GM21381 (cell line): ENCODE measurements at regions not wholly inside any gene's neighbourhood (a gene's known extent, or its start where the extent isn't known, plus 50 kb on each side); places are given as distances from the start of the nearest gene placed in this dataset.
"Not testable (repeated sequence)": the region's sequence is repeated elsewhere in the genome, so short reads cannot be mapped to it uniquely, and the experiment has no call there.

Source experiments
- ATAC-seq: cut with Tn5 transposase; IDR thresholded peaks from one replicate; pipeline ENCODE4 v1.9.1; 2021; ENCODE audit warnings: mild to moderate bottlenecking, moderate library complexity; ENCODE audit not compliant: unreplicated experiment

DNA sequence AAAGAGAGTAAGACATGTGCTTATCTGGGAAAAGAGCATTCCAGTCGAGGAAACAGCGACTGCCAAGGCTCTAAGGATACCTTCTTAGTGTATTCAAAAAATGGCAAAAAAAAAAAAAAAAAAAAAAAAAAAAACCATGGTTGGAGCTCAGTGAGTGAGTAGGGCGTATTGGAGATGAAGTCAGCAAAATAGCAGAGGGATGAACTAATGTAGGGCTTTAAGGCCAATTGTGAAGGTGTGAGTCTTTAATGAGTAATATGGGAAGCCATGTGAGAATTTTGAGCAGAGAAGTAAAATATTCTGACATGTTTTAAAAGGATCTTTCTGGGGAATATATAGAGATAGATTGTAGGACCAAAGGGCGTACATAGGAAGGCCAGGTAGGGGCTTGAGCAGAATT, 498.6 kb upstream of the ISX start:
- no peak for ATAC-seq

DNA sequence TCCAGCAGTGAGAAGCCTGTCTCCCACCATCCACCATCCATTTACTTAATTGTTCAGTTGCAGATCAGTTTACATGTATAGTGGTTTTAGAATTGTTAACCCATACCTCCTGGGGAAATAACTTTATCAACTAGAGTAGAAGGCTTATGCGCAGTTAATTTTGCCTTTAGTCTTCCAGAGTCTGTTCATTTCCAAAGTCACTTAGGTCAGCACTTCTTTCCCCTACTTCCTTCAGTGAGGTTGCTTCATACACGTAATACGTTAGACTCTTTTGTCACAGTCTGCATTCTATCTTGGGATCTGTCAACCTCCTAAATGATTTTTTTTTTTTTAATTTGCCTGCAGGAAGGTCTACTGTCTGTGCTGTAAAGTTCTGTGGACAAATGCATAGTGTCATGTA, 495.6 kb upstream of the ISX start:
- ATAC-seq, result no peak

DNA sequence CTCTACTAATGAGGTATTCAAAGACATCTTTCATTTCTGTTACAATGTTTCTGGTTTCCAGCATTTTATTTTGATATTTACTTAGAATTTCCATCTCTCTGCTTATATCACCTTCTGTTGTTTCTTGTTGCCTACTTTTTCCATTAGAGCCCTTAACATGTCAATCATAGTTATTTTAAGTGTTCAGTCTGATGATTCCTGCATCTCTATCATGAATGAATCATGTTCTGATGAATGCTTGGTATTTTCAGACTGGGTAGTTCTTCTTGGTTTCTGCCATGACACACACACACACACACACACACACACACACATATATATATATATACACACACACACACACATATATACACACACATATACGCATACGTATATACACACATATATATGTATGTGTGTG, 486.4 kb upstream of the ISX start:
- no peak for ATAC-seq

DNA sequence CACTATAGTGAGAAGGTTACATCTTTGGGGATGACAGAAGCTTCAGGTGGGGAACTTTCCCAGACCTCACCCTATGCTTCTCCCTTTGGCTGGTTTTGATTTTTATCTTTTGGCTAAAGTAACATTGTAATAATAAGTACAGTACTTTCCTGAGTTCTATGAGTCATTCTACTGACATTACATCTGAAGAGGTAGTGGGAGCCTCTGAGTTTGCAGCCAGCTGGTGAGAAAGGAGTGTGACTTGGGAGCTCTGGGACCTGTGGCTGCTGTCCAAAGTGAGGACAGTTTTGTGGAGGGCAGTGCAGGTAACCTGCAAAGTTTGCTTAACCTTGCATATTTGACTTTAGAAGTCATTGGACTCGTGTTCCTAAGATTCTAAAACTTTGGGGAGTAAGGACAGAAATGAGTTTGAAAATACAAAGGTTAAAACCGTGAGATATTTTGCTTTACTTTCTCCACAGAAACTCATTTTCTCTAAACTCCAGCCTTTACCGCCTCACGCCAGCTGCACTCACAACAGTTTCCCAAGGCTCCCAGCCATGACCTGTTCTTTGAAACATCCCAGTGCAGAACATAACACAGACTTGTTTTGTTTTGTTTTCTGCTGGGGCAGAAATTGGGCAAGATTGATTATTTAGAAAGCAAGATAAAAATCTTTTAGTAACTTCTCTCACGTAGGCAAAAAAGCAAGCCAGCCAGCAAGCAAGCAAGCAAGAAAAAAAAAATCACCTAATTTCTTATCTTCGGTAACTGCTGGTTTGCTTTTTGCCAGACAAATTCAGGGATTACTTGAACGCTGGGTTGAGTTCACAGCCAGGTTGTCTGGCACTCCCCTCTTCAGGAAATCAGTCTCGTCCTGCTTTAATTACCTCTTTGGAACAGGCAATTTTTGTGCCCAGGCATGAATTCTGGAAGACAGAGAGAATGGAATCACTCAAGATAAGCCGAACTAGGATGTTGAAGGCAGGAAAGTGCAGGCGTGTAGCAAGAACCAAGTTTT, 478.3 kb upstream of the ISX start:
- no peak for ATAC-seq

DNA sequence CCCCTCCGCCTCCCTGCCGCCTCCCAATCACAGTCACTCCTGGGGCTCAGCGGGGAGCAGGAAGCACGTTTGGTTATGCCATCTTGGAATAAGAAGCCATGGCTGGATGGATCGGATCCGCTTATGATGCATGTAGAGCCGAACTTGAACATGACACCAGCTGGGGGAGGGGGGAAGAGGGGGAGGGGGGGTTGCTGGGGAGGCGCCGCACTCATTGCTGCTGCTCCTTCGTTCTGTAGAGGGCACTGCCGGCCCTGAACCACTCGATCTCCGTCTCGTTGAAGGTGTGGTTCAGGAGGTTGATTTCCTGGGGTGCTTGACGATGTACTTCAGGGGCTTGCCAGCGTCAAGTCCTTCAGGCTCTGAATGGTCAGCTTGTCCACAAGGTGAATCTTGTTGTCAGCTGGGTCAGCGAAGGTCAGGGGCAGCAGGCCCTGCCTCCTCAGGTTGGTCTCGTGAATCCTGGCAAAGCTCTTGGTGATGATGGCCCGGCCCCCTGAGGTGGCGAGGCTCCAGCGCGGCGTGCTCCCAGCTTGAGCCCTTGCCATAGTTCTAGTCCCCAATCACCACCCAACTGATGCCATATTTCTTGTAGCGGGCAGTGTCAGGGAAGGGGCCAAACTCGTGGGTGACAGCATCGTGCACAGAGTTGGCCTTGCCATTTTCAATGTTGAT, 476.9 kb upstream of the ISX start:
- no peak for ATAC-seq

DNA sequence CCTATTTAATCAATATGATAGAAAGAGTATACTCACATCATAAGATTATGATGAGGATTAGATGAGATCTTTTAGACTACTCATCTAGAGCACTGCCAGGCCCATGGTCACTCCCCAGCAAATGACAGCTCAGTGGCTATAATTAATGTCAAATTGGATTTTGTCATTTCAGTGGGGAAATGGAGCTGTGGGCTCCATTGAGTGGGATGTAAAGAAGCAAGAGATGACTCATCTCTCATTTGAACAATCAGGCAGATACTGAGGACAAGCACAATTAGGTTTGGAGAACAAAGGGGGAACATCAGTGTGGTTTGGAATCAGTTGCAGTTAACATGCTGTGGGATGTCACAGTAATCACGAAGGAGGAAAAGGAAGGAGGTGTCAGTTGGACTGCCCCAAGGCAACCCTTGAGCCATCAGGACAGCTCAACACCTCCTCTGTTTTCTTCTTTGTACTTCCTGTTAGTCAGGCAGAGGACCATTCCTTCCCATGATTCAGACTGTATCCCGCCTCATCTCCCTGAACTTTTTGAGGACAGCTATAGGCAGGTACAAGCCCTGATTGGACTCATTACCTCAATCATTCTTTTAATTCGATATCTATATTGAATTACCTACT, 473.7 kb upstream of the ISX start:
- no peak for ATAC-seq

DNA sequence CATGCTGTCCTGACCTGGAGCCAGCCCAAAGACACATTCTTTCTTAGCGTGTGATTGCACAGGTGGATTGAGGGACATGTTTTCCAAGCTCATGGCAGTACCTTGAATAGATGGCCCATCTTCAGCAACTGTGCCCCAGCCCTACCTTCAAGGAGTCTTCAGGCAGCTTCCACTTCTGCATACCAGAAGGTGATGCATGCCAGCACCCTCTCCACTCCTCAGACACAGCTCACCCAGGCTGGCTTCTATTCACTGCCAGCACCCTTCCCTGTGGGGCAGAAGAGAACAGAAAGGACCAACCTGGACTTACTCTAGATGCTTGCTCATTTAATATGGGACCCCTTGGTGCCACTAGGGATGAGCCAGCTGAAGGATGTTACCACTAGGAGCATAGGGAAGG, 466.4 kb upstream of the ISX start:
- no peak for ATAC-seq

DNA sequence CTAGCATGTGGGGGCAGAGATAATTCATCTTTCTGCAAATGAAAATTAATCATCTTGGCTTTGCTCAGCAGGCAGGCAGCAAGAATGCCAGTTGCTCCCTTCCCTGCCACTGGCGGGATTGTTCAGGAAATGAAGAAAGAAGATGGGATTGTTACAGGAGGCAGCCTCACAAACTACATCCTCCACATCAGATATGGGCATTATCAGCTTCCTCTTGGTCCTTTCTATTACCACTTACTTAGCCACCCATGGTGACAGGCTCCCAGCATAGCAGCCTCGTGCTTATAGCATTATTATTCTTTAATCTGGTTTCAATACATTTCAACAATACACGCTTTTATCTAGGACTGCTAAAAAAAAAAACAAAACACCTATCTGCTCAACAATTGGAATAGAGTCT, 461.6 kb upstream of the ISX start:
- ATAC-seq, result no peak

DNA sequence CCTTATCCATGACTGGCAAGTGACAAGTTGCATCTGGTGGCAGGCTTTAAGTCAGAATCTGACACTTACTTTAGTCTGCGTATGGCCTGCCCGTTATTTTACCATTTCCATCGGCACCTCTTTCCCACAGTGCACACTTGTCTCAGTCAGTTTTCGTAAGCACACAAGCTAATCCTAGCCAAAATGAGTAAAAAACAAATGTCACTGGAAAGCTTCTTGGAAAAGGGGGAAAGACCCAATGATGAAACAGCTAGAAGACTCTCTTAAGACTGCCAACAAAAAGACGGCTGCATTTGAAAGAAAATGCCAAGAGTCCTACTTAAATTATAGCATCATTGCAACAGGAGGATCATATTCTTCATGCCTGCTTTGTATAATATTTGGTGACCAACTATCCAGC, 457.9 kb upstream of the ISX start:
- ATAC-seq, result no peak

DNA sequence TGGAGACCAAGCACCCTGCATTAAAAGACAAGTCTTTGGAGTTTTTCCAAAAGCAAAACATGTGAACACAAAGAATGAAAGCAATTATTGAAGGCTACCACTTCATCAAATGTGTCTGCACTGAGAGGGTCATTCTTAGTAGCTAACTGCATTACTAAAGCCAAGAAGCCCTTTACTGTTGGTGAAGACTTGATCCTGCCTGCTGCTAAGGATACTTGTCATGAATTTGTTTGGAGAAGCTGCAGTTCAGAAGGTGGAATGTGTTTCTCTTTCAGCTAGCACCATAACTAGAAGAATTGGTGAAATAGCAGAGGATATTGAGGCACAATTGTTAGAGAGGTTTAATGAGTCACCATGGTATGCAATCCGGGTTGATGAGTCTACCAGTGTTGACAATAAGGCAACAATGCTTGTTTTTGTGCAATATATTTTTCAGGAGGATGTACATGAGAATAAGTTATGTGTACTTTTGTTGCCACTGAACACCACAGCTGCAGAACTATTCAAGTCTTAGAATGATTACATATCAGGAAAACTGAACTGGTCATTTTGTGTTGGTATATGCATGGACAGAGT, 457.3 kb upstream of the ISX start:
- ATAC-seq, result no peak

DNA sequence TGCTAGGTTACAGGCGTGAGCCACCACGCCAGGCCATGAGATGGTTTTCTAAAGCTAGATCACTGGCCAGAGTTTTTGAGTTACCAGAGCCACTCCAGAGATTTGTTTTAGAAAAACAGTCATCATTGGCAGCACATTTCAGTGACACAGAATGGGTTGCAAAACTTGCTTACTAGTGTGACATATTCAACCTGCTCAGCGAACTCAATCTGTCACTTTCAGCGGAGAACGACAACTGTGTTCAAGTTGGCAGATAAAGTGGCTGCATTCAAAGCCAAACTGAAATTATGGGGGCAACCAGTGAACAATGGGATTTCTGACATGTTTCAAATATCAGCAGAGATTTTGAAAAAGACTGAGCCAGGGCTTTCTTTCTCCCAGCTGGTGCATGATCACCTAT, 456.3 kb upstream of the ISX start:
- ATAC-seq, result no peak

DNA sequence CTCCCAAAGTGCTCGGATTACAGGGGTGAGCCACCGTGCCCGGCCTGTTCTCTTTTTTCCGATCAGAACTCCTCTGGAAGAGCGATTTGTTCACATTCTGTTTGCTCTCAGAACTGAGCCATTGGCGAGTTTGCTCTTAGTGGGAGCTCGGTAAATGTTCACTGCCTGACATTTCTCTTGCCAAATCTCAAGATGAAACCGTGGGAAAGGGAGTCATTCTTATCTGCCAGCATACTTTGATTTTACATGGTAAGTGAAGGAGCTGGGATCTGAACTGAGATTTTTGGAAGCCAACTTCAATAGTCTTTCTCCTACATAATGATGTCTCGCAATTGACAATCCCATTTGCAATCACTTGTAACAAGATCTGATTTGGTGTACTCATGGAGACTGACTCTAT, 445.8 kb upstream of the ISX start:
- ATAC-seq, result no peak

DNA sequence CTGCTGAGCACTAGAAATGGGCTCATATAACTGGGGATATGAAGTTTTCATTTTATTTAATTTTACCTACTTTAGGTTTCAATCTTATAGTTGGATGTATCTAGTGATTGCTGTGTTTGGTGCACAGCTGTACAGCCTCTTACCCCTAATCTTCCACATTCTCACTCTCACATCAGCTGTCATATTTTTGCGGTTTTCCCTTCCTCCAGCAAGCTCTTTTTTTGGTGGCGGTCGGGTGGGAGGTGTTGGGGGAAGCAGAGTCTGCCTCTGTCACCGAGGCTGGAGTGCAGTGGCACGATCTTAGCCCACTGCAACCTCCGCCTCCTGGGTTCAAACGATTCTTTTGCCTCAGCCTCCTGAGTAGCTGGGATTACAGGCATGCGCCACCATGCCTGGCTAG, 445.1 kb upstream of the ISX start:
- ATAC-seq, result no peak

DNA sequence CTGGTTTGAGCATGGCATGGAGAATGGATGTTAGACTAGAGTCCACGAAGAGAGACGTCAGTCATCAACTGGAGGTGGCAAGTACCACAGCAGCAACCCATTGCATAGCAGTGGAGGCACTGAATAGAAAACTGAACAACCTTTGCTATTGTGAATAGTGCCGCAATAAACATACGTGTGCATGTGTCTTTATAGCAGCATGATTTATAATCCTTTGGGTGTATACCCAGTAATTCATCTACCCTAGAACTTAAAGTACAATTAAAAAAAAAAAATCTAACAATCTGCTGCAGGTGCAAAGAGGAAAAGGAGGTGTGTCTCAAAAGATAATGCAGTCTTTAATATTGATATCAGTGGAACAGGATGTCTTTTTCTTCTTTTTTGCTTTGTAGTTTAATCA, 443.4 kb upstream of the ISX start:
- no peak for ATAC-seq

DNA sequence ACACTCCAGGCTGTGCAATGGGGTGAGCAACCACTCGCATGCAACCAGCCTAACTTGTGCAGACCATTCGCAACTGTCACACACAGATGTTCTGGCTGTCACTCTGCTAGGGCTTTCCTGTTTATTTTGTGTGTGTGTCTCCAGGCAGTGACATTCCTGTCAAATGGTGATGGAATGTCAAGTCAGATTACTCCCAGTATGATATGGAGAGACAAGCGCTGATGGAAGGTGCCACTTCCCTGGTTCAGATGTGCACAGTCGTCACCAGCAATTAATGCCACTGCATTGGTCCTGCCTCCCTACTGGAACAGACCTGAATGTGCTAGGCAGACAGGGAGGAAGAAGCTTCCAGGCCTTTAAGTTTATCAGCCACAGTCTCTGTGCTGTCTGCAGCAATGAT, 442.4 kb upstream of the ISX start:
- ATAC-seq, result no peak

DNA sequence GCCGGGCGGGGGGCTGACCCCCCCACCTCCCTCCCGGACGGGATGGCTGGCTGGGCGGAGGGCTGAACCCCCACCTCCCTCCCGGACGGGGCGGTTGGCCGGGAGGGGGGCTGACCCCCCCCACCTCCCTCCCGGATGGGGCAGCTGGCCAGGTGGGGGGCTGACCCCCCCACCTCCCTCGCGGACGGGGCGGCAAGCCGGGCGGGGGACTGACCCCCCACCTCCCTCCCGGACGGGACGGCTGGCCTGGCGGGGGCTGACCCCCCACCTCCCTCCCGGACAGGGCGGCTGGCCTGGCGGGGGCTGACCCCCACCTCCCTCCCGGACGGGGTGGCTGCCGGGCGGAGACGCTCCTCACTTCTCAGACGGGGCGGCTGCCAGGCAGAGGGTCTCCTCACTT, 440.1 kb upstream of the ISX start:
- not testable (repeated sequence) for ATAC-seq

DNA sequence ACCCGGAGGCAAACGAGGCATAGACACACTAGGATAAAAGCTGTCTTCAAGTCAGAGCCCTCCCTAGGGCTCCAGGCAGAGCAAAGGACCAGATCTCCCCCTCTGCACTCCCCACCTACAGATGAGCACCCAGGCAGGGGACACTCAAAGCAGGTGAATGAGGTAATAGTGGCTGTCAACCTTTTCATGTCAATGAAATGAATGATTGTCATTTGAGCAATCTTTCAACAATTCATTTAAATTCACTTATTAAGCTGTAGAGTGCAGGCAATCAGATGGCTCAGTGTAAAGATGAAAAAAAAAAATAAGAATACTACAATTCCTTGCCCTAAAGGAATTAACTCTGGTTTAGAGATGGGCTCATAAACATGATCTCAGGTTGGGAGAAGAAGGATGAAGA, 427.8 kb upstream of the ISX start:
- no peak for ATAC-seq

DNA sequence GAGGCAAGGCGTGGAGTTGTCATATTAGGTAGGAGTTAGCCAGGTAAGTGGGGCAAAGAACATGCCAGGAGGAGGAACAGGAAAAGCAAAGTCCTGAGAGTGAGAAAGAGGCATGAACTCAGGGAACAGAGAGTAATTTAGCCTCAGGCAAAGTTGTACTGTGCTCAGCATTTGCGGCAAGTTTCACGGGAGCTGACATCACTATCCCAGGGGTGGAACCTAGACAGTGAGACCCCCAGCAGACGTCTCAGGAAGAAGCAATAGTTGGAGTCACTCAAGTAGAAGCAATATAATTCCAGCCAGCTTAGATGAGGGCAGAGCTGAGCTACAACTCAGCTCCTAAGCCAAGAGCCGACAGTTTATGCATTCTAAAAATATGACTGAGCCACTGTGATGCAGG, 426.0 kb upstream of the ISX start:
- no peak for ATAC-seq

DNA sequence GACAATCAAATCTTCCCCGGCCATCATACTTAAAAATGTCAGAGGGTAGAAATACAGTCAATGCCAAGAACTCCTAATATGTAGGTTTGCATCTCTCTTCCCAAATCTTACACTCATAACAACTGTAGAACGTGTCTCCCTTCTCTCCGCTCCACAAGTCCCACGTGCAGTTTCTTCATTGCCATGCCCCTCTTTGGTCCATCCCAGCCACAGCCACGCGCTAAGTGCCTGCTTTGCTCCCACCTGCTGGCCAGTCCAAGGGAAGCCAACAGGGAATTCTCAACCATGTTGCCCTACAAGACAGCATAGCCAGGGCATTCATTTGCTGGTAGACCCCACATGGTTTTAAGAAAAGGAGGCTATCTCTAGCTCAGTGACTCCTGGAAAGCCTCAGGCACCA, 420.6 kb upstream of the ISX start:
- ATAC-seq, result no peak

DNA sequence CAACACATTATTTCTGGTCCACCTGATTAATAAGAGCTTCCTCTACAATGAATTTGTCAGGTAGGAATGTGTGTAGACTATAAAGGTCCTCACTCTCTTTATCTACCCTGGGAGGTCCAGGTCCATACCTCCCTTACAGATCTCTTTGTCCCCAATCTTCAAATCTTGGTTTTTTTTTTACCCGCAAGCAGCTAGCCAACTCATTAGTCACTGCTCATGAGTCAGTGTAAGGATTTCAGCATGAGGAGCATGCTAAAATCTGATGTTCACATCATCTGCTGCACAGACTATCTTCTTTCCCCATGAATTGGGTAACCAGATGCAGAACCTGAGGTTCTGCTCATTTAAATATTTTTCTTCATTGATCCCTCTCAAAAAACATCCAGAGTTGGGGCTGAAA, 397.0 kb upstream of the ISX start:
- ATAC-seq, result no peak

DNA sequence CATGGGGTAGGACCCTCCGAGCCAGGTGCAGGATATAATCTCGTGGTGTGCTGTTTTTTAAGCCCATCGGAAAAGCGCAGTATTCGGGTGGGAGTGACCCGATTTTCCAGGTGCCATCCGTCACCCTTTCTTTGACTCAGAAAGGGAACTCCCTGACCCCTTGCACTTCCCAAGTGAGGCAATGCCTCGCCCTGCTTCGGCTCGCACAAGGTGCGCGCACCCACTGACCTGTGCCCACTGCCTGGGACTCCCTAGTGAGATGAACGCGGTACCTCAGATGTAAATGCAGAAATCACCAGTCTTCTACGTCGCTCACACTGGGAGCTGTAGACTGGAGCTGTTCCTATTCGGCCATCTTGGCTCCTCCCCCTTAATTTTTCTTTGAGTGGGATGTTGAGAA, 382.9 kb upstream of the ISX start:
- not testable (repeated sequence) for ATAC-seq

DNA sequence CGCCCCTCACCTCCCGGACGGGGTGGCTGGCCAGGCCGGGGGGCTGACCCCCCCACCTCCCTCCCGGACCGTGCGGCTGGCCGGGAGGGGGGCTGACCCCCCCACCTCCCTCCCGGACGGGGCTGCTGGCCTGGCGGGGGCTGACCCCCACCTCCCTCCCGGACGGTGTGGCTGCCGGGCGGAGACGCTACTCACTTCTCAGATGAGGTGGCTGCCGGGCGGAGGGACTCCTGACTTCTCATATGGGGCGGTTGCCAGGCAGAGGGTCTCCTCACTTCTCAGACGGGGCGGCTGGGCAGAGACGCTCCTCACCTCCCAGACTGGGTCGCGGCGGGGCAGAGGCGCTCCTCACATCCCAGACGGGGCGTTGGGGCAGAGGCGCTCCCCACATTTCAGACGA, 381.7 kb upstream of the ISX start:
- ATAC-seq, result not testable (repeated sequence)
